ENCODE measurements at regions not wholly inside any gene's neighbourhood (a gene's known extent, or its start where the extent isn't known, plus 50 kb on each side); places are given as distances from the start of the nearest gene placed in this dataset.
"Not testable (repeated sequence)": the region's sequence is repeated elsewhere in the genome, so short reads cannot be mapped to it uniquely, and the experiment has no call there.

GRCh38 chr3:75440986-75441385 lies 223.1 kb upstream of the FRG2C start:
- CTCF ChIA-PET = not testable (repeated sequence)

GRCh38 chr3:75444634-75445033 lies 219.5 kb upstream of the FRG2C start:
- H3K27me3 Mint-ChIP-seq; intact Hi-C loops (cut with micrococcal nuclease); H3K4me1 Mint-ChIP-seq; H3K36me3 ChIP-seq (replicated peaks in 1 of 2; ENCODE audit: control extremely low read depth in 1 of 2, control insufficient read depth in 1 of 2, extremely low read depth in 1 of 2, insufficient read depth in 2 of 2, low read length in 1 of 2); H3K4me1 ChIP-seq (ENCODE audit: control insufficient read depth in 2 of 2, insufficient read depth in 2 of 2, low read length in 2 of 2); H3K4me2 ChIP-seq (replicated peaks; ENCODE audit: low read depth, low read length, poor library complexity, severe bottlenecking); H3K9me3 ChIP-seq (ENCODE audit: control extremely low read depth in 1 of 3, control insufficient read depth in 2 of 3, insufficient read depth in 1 of 3, low read length in 2 of 3); H3K9me3 Mint-ChIP-seq (ENCODE audit: insufficient read depth); H3K27me3 ChIP-seq (replicated peaks in 1 of 4; ENCODE audit: control extremely low read depth in 1 of 4, control insufficient read depth in 3 of 4, insufficient read depth in 4 of 4, low read length in 3 of 4); H3K9ac ChIP-seq (ENCODE audit: low read length); H3K4me3 ChIP-seq (ENCODE audit: control extremely low read depth in 1 of 5, extremely low read depth in 1 of 5, insufficient read depth in 1 of 5, low read depth in 2 of 5, low read length in 4 of 5); H3K27ac Mint-ChIP-seq; H3K27ac ChIP-seq (ENCODE audit: low read length in 2 of 2); H3K4me3 Mint-ChIP-seq; H4K20me1 ChIP-seq (ENCODE audit: control insufficient read depth, insufficient read depth, low read length, poor library complexity, severe bottlenecking); DNase-seq; CTCF ChIA-PET; POLR2A ChIA-PET; H2AFZ ChIP-seq (ENCODE audit: insufficient read depth, low read depth, low read length, poor library complexity, severe bottlenecking); ATAC-seq (ENCODE audit: low read depth); H3K79me2 ChIP-seq (ENCODE audit: control insufficient read depth, insufficient read depth, low read length): not testable (repeated sequence)
- 97% methylated on average over 19 of the region's 19 CpGs for WGBS (ENCODE audit: insufficient coverage)

More at GRCh38 chr3:75440986-75441385, 223.1 kb upstream of the FRG2C start:
- H3K4me3 ChIP-seq (ENCODE audit: control extremely low read depth in 1 of 5, extremely low read depth in 1 of 5, insufficient read depth in 1 of 5, low read depth in 2 of 5, low read length in 4 of 5); H3K79me2 ChIP-seq (ENCODE audit: control insufficient read depth, insufficient read depth, low read length); ATAC-seq (ENCODE audit: low read depth); H3K4me1 Mint-ChIP-seq; H2AFZ ChIP-seq (ENCODE audit: insufficient read depth, low read depth, low read length, poor library complexity, severe bottlenecking); H3K9ac ChIP-seq (ENCODE audit: low read length); intact Hi-C loops (cut with micrococcal nuclease); H3K27ac ChIP-seq (ENCODE audit: low read length in 2 of 2); H3K27me3 ChIP-seq (replicated peaks in 1 of 4; ENCODE audit: control extremely low read depth in 1 of 4, control insufficient read depth in 3 of 4, insufficient read depth in 4 of 4, low read length in 3 of 4); H3K4me1 ChIP-seq (ENCODE audit: control insufficient read depth in 2 of 2, insufficient read depth in 2 of 2, low read length in 2 of 2); H4K20me1 ChIP-seq (ENCODE audit: control insufficient read depth, insufficient read depth, low read length, poor library complexity, severe bottlenecking); H3K27me3 Mint-ChIP-seq; H3K4me3 Mint-ChIP-seq; H3K9me3 ChIP-seq (ENCODE audit: control extremely low read depth in 1 of 3, control insufficient read depth in 2 of 3, insufficient read depth in 1 of 3, low read length in 2 of 3); POLR2A ChIA-PET; DNase-seq; H3K27ac Mint-ChIP-seq; H3K4me2 ChIP-seq (replicated peaks; ENCODE audit: low read depth, low read length, poor library complexity, severe bottlenecking); H3K36me3 ChIP-seq (replicated peaks in 1 of 2; ENCODE audit: control extremely low read depth in 1 of 2, control insufficient read depth in 1 of 2, extremely low read depth in 1 of 2, insufficient read depth in 2 of 2, low read length in 1 of 2); H3K9me3 Mint-ChIP-seq (ENCODE audit: insufficient read depth): not testable (repeated sequence)
- WGBS (ENCODE audit: insufficient coverage) = 100% methylated on average over 2 of the region's 7 CpGs

GRCh38 chr3:75445234-75445633 lies 218.9 kb upstream of the FRG2C start:
- H3K9me3 Mint-ChIP-seq (ENCODE audit: insufficient read depth); H3K27me3 Mint-ChIP-seq; H4K20me1 ChIP-seq (ENCODE audit: control insufficient read depth, insufficient read depth, low read length, poor library complexity, severe bottlenecking); H3K4me2 ChIP-seq (replicated peaks; ENCODE audit: low read depth, low read length, poor library complexity, severe bottlenecking); H3K4me3 Mint-ChIP-seq; H3K79me2 ChIP-seq (ENCODE audit: control insufficient read depth, insufficient read depth, low read length); H3K27ac Mint-ChIP-seq; DNase-seq; POLR2A ChIA-PET; ATAC-seq (ENCODE audit: low read depth); H3K4me1 Mint-ChIP-seq; H3K9ac ChIP-seq (ENCODE audit: low read length); H3K4me3 ChIP-seq (ENCODE audit: control extremely low read depth in 1 of 5, extremely low read depth in 1 of 5, insufficient read depth in 1 of 5, low read depth in 2 of 5, low read length in 4 of 5); H3K36me3 ChIP-seq (replicated peaks in 1 of 2; ENCODE audit: control extremely low read depth in 1 of 2, control insufficient read depth in 1 of 2, extremely low read depth in 1 of 2, insufficient read depth in 2 of 2, low read length in 1 of 2); intact Hi-C loops (cut with micrococcal nuclease); H2AFZ ChIP-seq (ENCODE audit: insufficient read depth, low read depth, low read length, poor library complexity, severe bottlenecking); H3K9me3 ChIP-seq (ENCODE audit: control extremely low read depth in 1 of 3, control insufficient read depth in 2 of 3, insufficient read depth in 1 of 3, low read length in 2 of 3); H3K4me1 ChIP-seq (ENCODE audit: control insufficient read depth in 2 of 2, insufficient read depth in 2 of 2, low read length in 2 of 2); H3K27ac ChIP-seq (ENCODE audit: low read length in 2 of 2); H3K27me3 ChIP-seq (replicated peaks in 1 of 4; ENCODE audit: control extremely low read depth in 1 of 4, control insufficient read depth in 3 of 4, insufficient read depth in 4 of 4, low read length in 3 of 4); CTCF ChIA-PET: not testable (repeated sequence)
- WGBS (ENCODE audit: insufficient coverage) = no CpG with 5 or more reads among the region's 6 CpGs

GRCh38 chr3:75446948-75447347 lies 217.2 kb upstream of the FRG2C start:
- H3K27me3 Mint-ChIP-seq; H3K9me3 ChIP-seq (ENCODE audit: control extremely low read depth in 1 of 3, control insufficient read depth in 2 of 3, insufficient read depth in 1 of 3, low read length in 2 of 3); H3K27me3 ChIP-seq (replicated peaks in 1 of 4; ENCODE audit: control extremely low read depth in 1 of 4, control insufficient read depth in 3 of 4, insufficient read depth in 4 of 4, low read length in 3 of 4); H4K20me1 ChIP-seq (ENCODE audit: control insufficient read depth, insufficient read depth, low read length, poor library complexity, severe bottlenecking); H3K4me1 ChIP-seq (ENCODE audit: control insufficient read depth in 2 of 2, insufficient read depth in 2 of 2, low read length in 2 of 2); intact Hi-C loops (cut with micrococcal nuclease); H3K4me3 ChIP-seq (ENCODE audit: control extremely low read depth in 1 of 5, extremely low read depth in 1 of 5, insufficient read depth in 1 of 5, low read depth in 2 of 5, low read length in 4 of 5); POLR2A ChIA-PET; CTCF ChIA-PET; DNase-seq; H3K79me2 ChIP-seq (ENCODE audit: control insufficient read depth, insufficient read depth, low read length); H3K27ac ChIP-seq (ENCODE audit: low read length in 2 of 2); H3K36me3 ChIP-seq (replicated peaks in 1 of 2; ENCODE audit: control extremely low read depth in 1 of 2, control insufficient read depth in 1 of 2, extremely low read depth in 1 of 2, insufficient read depth in 2 of 2, low read length in 1 of 2); H3K4me3 Mint-ChIP-seq; H3K9me3 Mint-ChIP-seq (ENCODE audit: insufficient read depth); H3K4me1 Mint-ChIP-seq; ATAC-seq (ENCODE audit: low read depth); H3K9ac ChIP-seq (ENCODE audit: low read length); H3K4me2 ChIP-seq (replicated peaks; ENCODE audit: low read depth, low read length, poor library complexity, severe bottlenecking); H3K27ac Mint-ChIP-seq; H2AFZ ChIP-seq (ENCODE audit: insufficient read depth, low read depth, low read length, poor library complexity, severe bottlenecking): not testable (repeated sequence)
- WGBS (ENCODE audit: insufficient coverage) = 91% methylated on average over 7 of the region's 11 CpGs
